Immature natural killer cell (primary cell): ENCODE measurements at regions not wholly inside any gene's neighbourhood (a gene's known extent, or its start where the extent isn't known, plus 50 kb on each side); places are given as distances from the start of the nearest gene placed in this dataset.

ENCODE experiments used
- DNase-seq, 3 donors: peaks; one replicate each; pipeline ENCODE4 v3.0.0; 2022; ENCODE audit warnings: mixed read lengths in 1 of 3
- H3K27ac Mint-ChIP-seq, 6 donors: one replicate each; pipeline ENCODE4 v1.8.0; 2020; ENCODE audit warnings: mixed read lengths in 6 of 6, mild to moderate bottlenecking in 5 of 6, inconsistent platforms in 4 of 6, moderate library complexity in 3 of 6
- H3K27me3 Mint-ChIP-seq, 3 donors: one replicate each; pipeline ENCODE4 v1.8.0; 2020 to 2021; ENCODE audit warnings: low read depth in 3 of 3, mild to moderate bottlenecking in 3 of 3, mixed read lengths in 3 of 3, moderate library complexity in 3 of 3, inconsistent platforms in 1 of 3
- H3K36me3 Mint-ChIP-seq, 3 donors: one replicate each; pipeline ENCODE4 v1.8.0; 2020; ENCODE audit warnings: mixed read lengths in 3 of 3, inconsistent platforms in 2 of 3, mild to moderate bottlenecking in 2 of 3
- H3K4me1 Mint-ChIP-seq, 2 donors: one replicate each; pipeline ENCODE4 v1.8.0; 2020; ENCODE audit warnings: inconsistent platforms in 2 of 2, mild to moderate bottlenecking in 2 of 2, mixed read lengths in 2 of 2, moderate library complexity in 1 of 2
- H3K4me3 Mint-ChIP-seq, 5 donors: one replicate each; pipeline ENCODE4 v1.8.0; 2020; ENCODE audit warnings: mild to moderate bottlenecking in 5 of 5, mixed read lengths in 5 of 5, inconsistent platforms in 3 of 5, moderate library complexity in 3 of 5
- H3K9me3 Mint-ChIP-seq, 6 donors: one replicate each; pipeline ENCODE4 v1.8.0; 2020; ENCODE audit warnings: mild to moderate bottlenecking in 6 of 6, mixed read lengths in 6 of 6, inconsistent platforms in 4 of 6, moderate library complexity in 3 of 6

DNA sequence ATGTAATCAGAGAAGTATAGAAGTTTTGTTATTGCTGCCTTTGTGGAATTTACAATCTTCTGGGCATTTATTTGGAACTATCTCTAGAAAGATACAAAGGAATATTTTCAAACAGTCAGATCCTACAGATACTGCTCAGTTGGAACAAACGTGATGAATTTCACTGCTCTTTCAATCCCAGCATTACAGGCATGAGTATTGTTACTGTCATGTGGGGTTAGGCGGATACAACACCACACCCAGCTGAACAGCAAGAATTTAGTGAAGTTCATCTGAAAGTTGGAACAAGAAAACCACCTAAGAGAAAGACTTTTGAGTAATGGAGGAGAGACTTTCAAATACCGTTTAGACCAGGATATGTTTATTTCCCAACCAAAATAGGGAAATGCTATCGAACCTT, 123.3 kb upstream of the PLXNC1 start:
- H3K9me3 Mint-ChIP-seq = peaks cover 0 to 14% (median 3%) of the 10 kb centered on the region in 6 donors
- no peak for DNase-seq
- H3K4me1 Mint-ChIP-seq = no peaks in the 10 kb centered on the region
- peaks cover 0 to 11% (median 2%) of the 10 kb centered on the region in 3 donors for H3K27me3 Mint-ChIP-seq
- H3K4me3 Mint-ChIP-seq = no peak overlapping the region
- no peak overlapping the region for H3K27ac Mint-ChIP-seq
- no peaks in the 10 kb centered on the region for H3K36me3 Mint-ChIP-seq

DNA sequence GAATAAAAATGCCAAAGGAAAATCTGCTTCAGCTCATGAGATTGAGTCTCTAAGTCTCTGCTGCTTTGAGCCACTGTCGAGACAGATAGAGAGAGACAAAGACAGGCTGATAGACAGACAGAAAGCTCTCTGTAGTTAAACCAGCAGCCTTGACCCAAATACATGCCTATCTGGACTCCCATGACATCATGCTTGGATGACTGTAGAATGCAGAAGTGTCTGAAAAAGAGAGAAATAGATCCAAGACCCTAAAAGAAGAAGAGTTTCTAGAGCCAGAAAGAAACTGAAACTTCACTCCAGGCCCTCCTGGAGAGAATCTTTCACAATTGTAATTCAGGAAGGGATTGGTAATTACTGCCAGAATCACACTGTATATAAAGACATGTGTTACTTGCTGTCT, 122.6 kb upstream of the PLXNC1 start:
- H3K27ac Mint-ChIP-seq = no peak overlapping the region
- DNase-seq = no peak
- H3K27me3 Mint-ChIP-seq = peaks cover 0 to 16% (median 2%) of the 10 kb centered on the region in 3 donors
- H3K4me1 Mint-ChIP-seq = no peaks in the 10 kb centered on the region
- H3K9me3 Mint-ChIP-seq = peaks cover 0 to 14% (median 3%) of the 10 kb centered on the region in 6 donors
- H3K36me3 Mint-ChIP-seq = no peaks in the 10 kb centered on the region
- H3K4me3 Mint-ChIP-seq = no peak overlapping the region

DNA sequence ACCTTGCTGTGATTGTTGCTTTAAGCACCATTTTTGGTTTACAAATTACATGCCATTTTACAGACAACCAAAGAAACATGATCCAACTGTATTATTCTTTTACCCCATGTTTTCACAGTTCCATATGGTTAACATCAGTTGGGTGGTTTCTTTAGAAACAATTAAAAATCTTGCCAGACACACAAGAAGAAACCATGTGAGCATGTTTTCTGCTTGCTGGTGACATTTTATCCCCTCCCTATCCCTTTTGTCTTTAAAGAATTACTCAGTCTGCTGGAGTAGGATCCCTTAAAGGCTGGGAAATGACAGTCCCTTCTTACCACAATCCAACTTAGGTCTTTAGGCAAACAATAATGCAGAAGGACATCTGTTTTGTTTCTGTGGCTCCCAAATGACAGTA, 121.8 kb upstream of the PLXNC1 start:
- Mint-ChIP-seq H3K9me3 (peaks cover 0 to 14% (median 3%) of the 10 kb centered on the region in 6 donors), H3K4me1 (no peaks in the 10 kb centered on the region), H3K4me3 (no peak overlapping the region), H3K27me3 (peaks cover 2 to 19% (median 2%) of the 10 kb centered on the region in 3 donors), H3K36me3 (no peaks in the 10 kb centered on the region), H3K27ac (no peak overlapping the region)
- DNase-seq = no peak

DNA sequence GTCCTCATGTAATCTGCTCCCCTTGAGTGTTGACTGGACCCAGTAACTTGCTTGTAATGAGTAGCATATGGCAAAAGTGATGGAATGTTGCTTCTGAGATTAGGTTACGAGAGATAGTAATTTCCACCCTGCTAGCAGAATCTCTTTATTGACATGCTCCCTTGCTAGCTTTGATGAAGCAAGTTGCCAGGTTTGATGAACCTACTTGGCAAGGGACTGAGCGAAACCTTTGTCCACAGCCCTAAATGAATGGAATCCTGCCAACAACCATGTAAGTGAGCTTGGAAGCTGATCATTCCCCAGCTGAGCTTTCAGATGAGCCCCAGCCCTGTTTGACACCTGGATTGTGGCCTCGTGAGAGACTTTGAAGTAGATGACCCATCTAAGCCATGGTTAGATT, 120.8 kb upstream of the PLXNC1 start:
- H3K4me1 Mint-ChIP-seq = no peaks in the 10 kb centered on the region
- DNase-seq = no peak
- no peak overlapping the region for H3K27ac Mint-ChIP-seq
- peaks cover 2 to 16% (median 4%) of the 10 kb centered on the region in 3 donors for H3K27me3 Mint-ChIP-seq
- peaks cover 0 to 14% (median 3%) of the 10 kb centered on the region in 6 donors for H3K9me3 Mint-ChIP-seq
- no peak overlapping the region for H3K4me3 Mint-ChIP-seq
- no peaks in the 10 kb centered on the region for H3K36me3 Mint-ChIP-seq

DNA sequence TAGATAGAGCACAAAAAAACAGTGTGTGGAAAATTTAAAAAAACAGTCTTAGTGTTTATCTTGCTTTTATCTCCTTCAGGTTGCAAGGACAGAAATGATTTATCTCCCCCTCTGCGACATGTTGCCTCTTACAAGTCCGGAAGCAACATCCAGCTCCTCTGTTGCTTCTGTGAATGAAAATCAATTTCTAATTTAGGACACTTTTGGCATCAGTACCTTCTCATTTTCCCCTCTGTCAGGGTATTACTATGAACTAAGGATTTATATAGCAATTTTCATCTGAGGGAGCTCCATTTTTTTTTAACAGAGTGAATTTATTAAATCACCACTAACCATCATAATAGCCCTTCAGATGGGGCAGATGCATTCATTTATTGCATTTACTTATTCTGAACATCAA, 116.6 kb upstream of the PLXNC1 start:
- no peak overlapping the region for H3K4me3 Mint-ChIP-seq
- no peak for DNase-seq

DNA sequence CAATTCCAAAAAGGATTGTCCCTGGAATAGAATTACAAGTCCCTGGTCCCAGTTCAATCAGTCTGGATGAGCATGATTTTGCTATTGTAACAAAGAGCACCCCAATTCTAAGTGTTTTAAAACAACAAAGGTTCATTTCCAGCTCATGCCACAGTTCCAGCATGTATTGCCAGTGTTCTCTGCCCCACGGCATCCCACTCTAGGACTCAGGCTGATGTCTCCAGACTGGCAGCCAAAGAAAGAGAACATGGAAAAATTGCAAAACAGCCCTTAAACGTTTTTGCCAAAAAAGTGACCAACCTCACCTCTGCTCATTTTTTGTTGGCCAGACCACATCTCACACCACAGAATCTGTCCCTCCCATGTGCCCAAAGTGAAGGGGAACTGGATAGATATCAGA, 116.0 kb upstream of the PLXNC1 start:
- DNase-seq = no peak
- Mint-ChIP-seq H3K27ac (no peak overlapping the region), H3K4me1 (peaks cover 3 to 6% of the 10 kb centered on the region in 2 donors), H3K4me3 (no peak overlapping the region), H3K36me3 (peaks cover 0 to 4% (median 0%) of the 10 kb centered on the region in 3 donors), H3K9me3 (peaks cover 0 to 6% (median 2%) of the 10 kb centered on the region in 6 donors), H3K27me3 (peaks cover 4 to 31% (median 6%) of the 10 kb centered on the region in 3 donors)

More for the DNA sequence above, 116.6 kb upstream of the PLXNC1 start:
- Mint-ChIP-seq H3K27me3 (peaks cover 4 to 31% (median 6%) of the 10 kb centered on the region in 3 donors), H3K9me3 (peaks cover 0 to 6% (median 2%) of the 10 kb centered on the region in 6 donors), H3K27ac (no peak overlapping the region), H3K36me3 (peaks cover 0 to 4% (median 0%) of the 10 kb centered on the region in 3 donors), H3K4me1 (peaks cover 3 to 6% of the 10 kb centered on the region in 2 donors)

DNA sequence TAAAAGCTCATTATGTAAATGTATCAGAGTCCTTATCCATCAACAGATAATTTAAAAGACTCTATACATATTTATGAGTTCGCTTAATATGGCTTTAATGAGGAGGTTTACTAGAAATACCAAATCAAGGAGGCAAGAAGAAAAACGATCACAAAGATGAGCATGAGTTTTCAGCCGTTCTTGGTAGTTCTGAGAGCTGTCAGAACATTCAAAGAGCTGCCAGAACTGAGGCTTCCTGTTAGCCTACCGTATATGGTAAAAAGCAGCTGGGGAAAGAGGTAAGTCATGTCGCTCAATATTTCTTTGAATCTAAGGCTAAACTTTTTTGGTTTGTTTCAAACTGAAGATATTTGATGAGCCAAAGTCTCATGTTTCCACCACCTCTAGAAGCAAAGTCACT, 115.3 kb upstream of the PLXNC1 start:
- H3K4me3 Mint-ChIP-seq = no peak overlapping the region
- peaks cover 0 to 6% (median 2%) of the 10 kb centered on the region in 6 donors for H3K9me3 Mint-ChIP-seq
- no peak for DNase-seq
- peaks cover 4 to 31% (median 6%) of the 10 kb centered on the region in 3 donors for H3K27me3 Mint-ChIP-seq
- peaks cover 0 to 4% (median 0%) of the 10 kb centered on the region in 3 donors for H3K36me3 Mint-ChIP-seq
- H3K4me1 Mint-ChIP-seq = peaks cover 3 to 6% of the 10 kb centered on the region in 2 donors
- H3K27ac Mint-ChIP-seq = no peak overlapping the region

DNA sequence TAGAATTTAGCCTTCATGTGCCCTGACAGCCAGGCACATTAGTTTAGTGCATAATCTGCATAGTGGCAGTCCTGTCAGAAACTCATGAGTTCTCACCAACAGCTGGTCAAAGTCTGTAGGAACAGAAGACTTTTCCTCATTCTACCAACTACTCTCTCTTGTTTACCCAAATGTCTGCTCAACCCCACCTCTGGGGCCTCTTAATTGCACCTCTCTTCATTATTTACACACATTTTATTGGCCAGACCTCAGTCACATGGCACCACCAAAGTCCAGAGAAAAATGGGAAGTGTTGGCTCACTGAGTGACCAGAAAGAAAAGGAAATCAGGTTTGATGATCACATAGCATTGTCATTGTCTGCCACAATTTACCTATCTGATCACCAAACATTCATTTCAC, 114.6 kb upstream of the PLXNC1 start:
- Mint-ChIP-seq H3K36me3 (peaks cover 0 to 4% (median 0%) of the 10 kb centered on the region in 3 donors), H3K4me3 (no peak overlapping the region), H3K27me3 (peaks cover 4 to 31% (median 5%) of the 10 kb centered on the region in 3 donors), H3K4me1 (peaks cover 3 to 6% of the 10 kb centered on the region in 2 donors), H3K27ac (no peak overlapping the region), H3K9me3 (peaks cover 0 to 6% (median 3%) of the 10 kb centered on the region in 6 donors)
- DNase-seq = no peak

DNA sequence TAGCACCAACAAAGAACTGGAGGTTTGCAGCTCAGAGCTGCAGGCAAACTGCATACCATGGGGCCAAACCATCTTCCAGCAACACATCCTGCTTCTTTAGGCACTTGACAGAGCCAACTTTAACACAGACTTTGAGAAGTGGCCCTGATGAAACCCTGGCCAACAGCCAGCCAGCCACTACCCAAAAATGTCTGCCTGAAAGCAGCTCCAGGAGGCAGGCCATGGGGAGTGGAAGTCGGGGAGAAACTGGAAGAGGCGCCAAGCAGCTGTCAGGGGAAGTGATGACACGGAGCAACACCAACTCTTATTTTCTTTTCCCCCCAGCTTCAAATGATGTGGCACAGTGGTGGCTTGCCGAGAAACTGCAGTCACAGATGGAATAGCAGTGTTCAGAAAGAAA, 110.9 kb upstream of the PLXNC1 start:
- no peak for DNase-seq
- H3K9me3 Mint-ChIP-seq = peaks cover 0 to 10% (median 6%) of the 10 kb centered on the region in 6 donors
- H3K4me3 Mint-ChIP-seq = no peak overlapping the region
- H3K27me3 Mint-ChIP-seq = peaks cover 2 to 20% (median 4%) of the 10 kb centered on the region in 3 donors
- no peak overlapping the region for H3K27ac Mint-ChIP-seq
- peaks cover 3 to 6% of the 10 kb centered on the region in 2 donors for H3K4me1 Mint-ChIP-seq
- peaks cover 0 to 7% (median 0%) of the 10 kb centered on the region in 3 donors for H3K36me3 Mint-ChIP-seq

DNA sequence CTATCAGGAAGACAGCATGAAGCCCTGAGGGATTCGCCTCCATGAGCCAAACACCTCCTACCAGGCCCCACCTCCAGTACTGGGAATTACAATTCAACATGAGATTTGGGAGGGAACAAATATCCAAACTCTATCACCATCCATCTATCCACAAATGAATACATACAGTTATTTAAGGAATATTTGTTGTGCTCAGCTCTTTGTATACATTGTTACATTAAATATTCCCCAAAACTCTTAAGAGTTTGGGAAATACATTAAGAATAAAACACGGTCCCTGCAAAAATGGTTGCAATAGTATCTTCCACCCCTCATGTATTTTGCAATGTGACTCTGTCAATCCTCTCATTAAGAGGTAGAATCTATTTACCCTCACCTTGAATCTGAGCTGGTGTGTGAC, 109.8 kb upstream of the PLXNC1 start:
- Mint-ChIP-seq H3K9me3 (peaks cover 0 to 10% (median 6%) of the 10 kb centered on the region in 6 donors), H3K4me1 (no peaks in the 10 kb centered on the region), H3K4me3 (no peak overlapping the region), H3K27me3 (peaks cover 0 to 14% (median 4%) of the 10 kb centered on the region in 3 donors), H3K27ac (no peak overlapping the region), H3K36me3 (peaks cover 0 to 7% (median 0%) of the 10 kb centered on the region in 3 donors)
- no peak for DNase-seq

DNA sequence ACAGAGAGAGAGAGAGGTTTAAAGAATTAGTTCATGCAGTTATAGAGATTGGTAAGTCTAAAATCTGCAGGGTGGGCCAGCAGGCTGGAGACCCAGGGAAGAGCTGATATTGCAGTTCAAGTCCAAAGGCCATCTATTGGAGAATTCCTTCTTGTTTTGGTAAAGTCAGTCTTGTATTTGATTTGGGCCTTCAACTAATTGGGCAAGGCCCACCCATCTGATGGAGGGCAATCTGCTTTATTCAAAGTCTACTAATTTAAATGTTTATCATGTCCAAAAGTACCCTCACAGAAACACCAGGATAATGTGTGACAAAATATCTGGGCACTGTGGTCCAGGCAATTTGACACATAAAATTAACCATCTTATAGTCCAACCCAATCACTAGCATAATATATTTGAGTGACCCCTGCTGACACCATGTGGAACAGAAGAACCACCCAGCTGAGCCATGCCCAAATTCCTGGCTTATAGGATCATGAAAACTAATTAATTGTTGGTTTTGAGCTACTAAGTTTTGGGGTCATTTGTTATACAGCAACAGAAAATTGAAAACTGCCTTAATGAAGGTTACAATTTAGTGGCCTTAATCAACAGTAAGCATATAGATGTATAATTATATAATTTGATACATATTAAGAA, 109.1 kb upstream of the PLXNC1 start:
- Mint-ChIP-seq H3K9me3 (peaks cover 0 to 10% (median 6%) of the 10 kb centered on the region in 6 donors), H3K27me3 (peaks cover 0 to 14% (median 4%) of the 10 kb centered on the region in 3 donors), H3K27ac (no peak overlapping the region), H3K4me3 (no peak overlapping the region), H3K4me1 (no peaks in the 10 kb centered on the region), H3K36me3 (peaks cover 0 to 7% (median 0%) of the 10 kb centered on the region in 3 donors)
- no peak for DNase-seq

DNA sequence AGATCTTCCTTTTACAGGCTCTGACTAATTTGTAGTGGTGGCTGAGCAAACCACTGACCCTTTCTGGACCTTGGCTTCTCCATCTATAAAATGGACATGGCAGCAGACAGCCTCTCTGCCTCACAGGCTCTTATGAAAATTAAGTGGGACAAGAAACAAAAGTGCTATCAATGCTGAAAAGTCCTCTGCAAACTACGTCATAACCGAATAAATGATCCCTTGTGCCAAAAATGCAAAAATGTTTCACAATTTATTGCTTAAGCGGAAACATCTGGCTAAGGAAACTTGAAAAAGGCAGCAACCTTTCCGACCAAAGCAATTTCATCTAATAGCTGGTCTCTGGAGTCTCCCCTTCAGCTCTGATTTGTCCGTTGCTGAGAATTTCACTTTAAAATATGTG, 108.5 kb upstream of the PLXNC1 start:
- no peak for DNase-seq
- H3K4me1 Mint-ChIP-seq = no peaks in the 10 kb centered on the region
- H3K9me3 Mint-ChIP-seq = peaks cover 0 to 6% (median 3%) of the 10 kb centered on the region in 6 donors
- H3K36me3 Mint-ChIP-seq = peaks cover 0 to 3% (median 0%) of the 10 kb centered on the region in 3 donors
- no peak overlapping the region for H3K4me3 Mint-ChIP-seq
- peaks cover 0 to 9% (median 4%) of the 10 kb centered on the region in 3 donors for H3K27me3 Mint-ChIP-seq
- H3K27ac Mint-ChIP-seq = no peak overlapping the region

DNA sequence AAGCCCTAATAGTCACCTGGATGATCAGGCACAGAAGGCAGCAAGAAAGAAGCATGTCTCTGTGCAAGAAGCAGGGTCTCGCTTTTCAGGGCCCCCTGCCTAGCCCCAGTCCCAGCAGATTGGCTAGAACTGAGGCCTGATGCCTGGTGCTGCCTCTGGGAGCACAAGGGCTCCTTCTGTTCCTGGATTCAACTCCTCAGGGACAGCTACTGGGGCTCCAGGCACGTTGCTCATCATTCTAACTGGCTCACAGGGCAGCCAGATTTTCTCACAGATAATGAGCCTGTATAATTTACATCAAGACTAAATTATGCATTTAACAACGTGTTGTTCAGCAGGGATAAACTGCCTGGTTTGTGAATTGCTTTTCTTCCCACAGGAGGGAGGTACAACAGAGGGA, 106.5 kb upstream of the PLXNC1 start:
- Mint-ChIP-seq H3K36me3 (peaks cover 0 to 3% (median 0%) of the 10 kb centered on the region in 3 donors), H3K27ac (no peak overlapping the region), H3K4me3 (no peak overlapping the region), H3K4me1 (no peaks in the 10 kb centered on the region), H3K9me3 (peaks cover 0 to 7% (median 3%) of the 10 kb centered on the region in 6 donors), H3K27me3 (peaks cover 0 to 3% (median 2%) of the 10 kb centered on the region in 3 donors)
- DNase-seq = no peak

DNA sequence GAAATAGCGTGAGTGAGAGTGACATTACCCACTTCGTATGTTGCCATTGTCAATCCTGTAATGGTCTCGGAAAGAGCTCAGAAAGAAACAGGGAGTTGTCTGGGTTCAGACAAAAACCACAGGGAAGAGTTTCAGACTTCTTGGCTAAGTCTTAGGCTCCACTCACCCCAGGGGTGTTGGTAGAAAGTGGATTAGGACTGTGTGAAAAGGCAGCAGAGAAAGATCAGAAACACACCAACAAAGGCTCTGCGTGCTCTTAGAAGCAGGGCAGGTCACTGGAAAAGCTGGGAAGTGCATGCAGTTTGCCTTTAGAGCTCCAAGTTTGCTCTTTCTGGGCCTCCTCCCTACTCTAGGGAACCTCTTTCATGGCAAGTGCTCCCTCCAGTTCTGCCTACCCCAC, 106.1 kb upstream of the PLXNC1 start:
- Mint-ChIP-seq H3K4me3 (no peak overlapping the region), H3K36me3 (peaks cover 0 to 3% (median 0%) of the 10 kb centered on the region in 3 donors), H3K4me1 (no peaks in the 10 kb centered on the region), H3K27me3 (peaks cover 0 to 3% (median 2%) of the 10 kb centered on the region in 3 donors), H3K27ac (no peak overlapping the region), H3K9me3 (peaks cover 0 to 7% (median 3%) of the 10 kb centered on the region in 6 donors)
- no peak for DNase-seq
